Pulmonary artery endothelial cell (primary cell): ENCODE measurements at regions not wholly inside any gene's neighbourhood (a gene's known extent, or its start where the extent isn't known, plus 50 kb on each side); places are given as distances from the start of the nearest gene placed in this dataset.
"Not testable (repeated sequence)": the region's sequence is repeated elsewhere in the genome, so short reads cannot be mapped to it uniquely, and the experiment has no call there.

Experiments used
- DNase-seq: peaks from one replicate; pipeline ENCODE4 v3.0.0-alpha.2; 2011; ENCODE audit warnings: low read depth, low spot score

GRCh38 chr1:198809247-198809646, 170.4 kb downstream of the PTPRC start:
- no peak for DNase-seq

- no peak for DNase-seq
Measured at GRCh38 chr1:198811449-198811848, 172.6 kb downstream of the PTPRC start.

GRCh38 chr1:198823626-198824025, 184.8 kb downstream of the PTPRC start:
- no peak for DNase-seq

GRCh38 chr1:198825254-198825653, 186.4 kb downstream of the PTPRC start:
- no peak for DNase-seq

GRCh38 chr1:198829356-198829755, 190.5 kb downstream of the PTPRC start:
- DNase-seq, result no peak

GRCh38 chr1:198829944-198830343, 191.1 kb downstream of the PTPRC start:
- no peak for DNase-seq

- DNase-seq, result no peak
Measured at GRCh38 chr1:198830412-198830811, 191.6 kb downstream of the PTPRC start.

- no peak for DNase-seq
Measured at GRCh38 chr1:198833706-198834503, 195.1 kb downstream of the PTPRC start.

GRCh38 chr1:198837278-198838021, 198.6 kb downstream of the PTPRC start:
- no peak for DNase-seq

- no peak for DNase-seq
Measured at GRCh38 chr1:198838022-198838342, 199.1 kb downstream of the PTPRC start.

GRCh38 chr1:198841477-198841876, 202.6 kb downstream of the PTPRC start:
- DNase-seq, result no peak

- no peak for DNase-seq
Measured at GRCh38 chr1:198842686-198843085, 203.8 kb downstream of the PTPRC start.

GRCh38 chr1:198845271-198845670, 206.4 kb downstream of the PTPRC start:
- no peak for DNase-seq

- no peak for DNase-seq
Measured at GRCh38 chr1:198845851-198846250, 207.0 kb downstream of the PTPRC start.

- DNase-seq, result no peak
Measured at GRCh38 chr1:198846556-198846955, 207.7 kb downstream of the PTPRC start.

- no peak for DNase-seq
Measured at GRCh38 chr1:198848206-198848605, 209.4 kb downstream of the PTPRC start.

- no peak for DNase-seq
Measured at GRCh38 chr1:198848649-198849048, 209.8 kb downstream of the PTPRC start.

- DNase-seq, result no peak
Measured at GRCh38 chr1:198849093-198849492, 210.3 kb downstream of the PTPRC start.

GRCh38 chr1:198850196-198850595, 211.4 kb downstream of the PTPRC start:
- no peak for DNase-seq

GRCh38 chr1:198850966-198851365, 212.1 kb downstream of the PTPRC start:
- not testable (repeated sequence) for DNase-seq

- no peak for DNase-seq
Measured at GRCh38 chr1:198856601-198857000, 217.8 kb downstream of the PTPRC start.

- DNase-seq, result no peak
Measured at GRCh38 chr1:198858033-198858432, 219.2 kb downstream of the PTPRC start.

- DNase-seq, result no peak
Measured at GRCh38 chr1:198860371-198860770, 221.5 kb downstream of the PTPRC start.
